T-cell (primary cell): ENCODE measurements at regions not wholly inside any gene's neighbourhood (a gene's known extent, or its start where the extent isn't known, plus 50 kb on each side); places are given as distances from the start of the nearest gene placed in this dataset.

ENCODE experiments used
- ATAC-seq, 4 experiments: fragments of 200-7000 bp in 3 of 4; fragments of 150-1000 bp in 1 of 4; cut with Tn5 transposase; replicated peaks in 1 of 4; 1 replicate in 3 of 4; 2 replicates in 1 of 4; pipeline ENCODE4 v1.10.0; 2021; ENCODE audit warnings: moderate library complexity in 3 of 4, mild to moderate bottlenecking in 2 of 4, moderate number of reproducible peaks in 1 of 4
- CTCF ChIA-PET, 2 donors: fragments of 300-600 bp; sonication (Branson Sonifier 250); formaldehyde crosslinking; loops; one replicate each; lab custom pipeline; 2022; ENCODE audit warnings: antibody characterized with exemption in 2 of 2; lab: Charles Lee
- POLR2A ChIA-PET, 2 donors: fragments of 300-600 bp; sonication (Branson Sonifier 250); formaldehyde crosslinking; loops; one replicate each; lab custom pipeline; 2022; ENCODE audit warnings: antibody characterized with exemption in 2 of 2; lab: Charles Lee
- DNase-seq, 35 experiments: peaks; one replicate each; pipeline versions ENCODE4 v3.0.0 to v3.0.0-alpha.2; 2013 to 2023
- H3K27ac ChIP-seq: one replicate; pipeline ENCODE4 v1.5.1; 2013; ENCODE audit warnings: low read length
- H3K27me3 ChIP-seq, 2 experiments: replicated peaks in 1 of 2; 1 replicate in 1 of 2; 2 replicates in 1 of 2; pipeline versions ENCODE4 v1.6.1 to v1.7.0; 2013; ENCODE audit warnings: low read length in 1 of 2, mixed read lengths in 1 of 2; ENCODE audit not compliant: control insufficient read depth in 2 of 2, insufficient read depth in 2 of 2; ENCODE audit errors: extremely low read depth in 1 of 2
- H3K36me3 ChIP-seq, 2 donors: 1 replicate in 1 of 2; 2 replicates in 1 of 2; pipeline versions ENCODE4 v1.6.1 to v1.7.0; 2013; ENCODE audit warnings: low read length in 1 of 2; ENCODE audit not compliant: control insufficient read depth in 2 of 2, insufficient read depth in 1 of 2; ENCODE audit errors: extremely low read depth in 1 of 2
- H3K4me1 ChIP-seq, 2 experiments: 1 replicate in 1 of 2; 2 replicates in 1 of 2; pipeline versions ENCODE4 v1.6.1 to v1.7.0; 2013; ENCODE audit warnings: low read length in 2 of 2, mixed read lengths in 1 of 2; ENCODE audit not compliant: insufficient read depth in 2 of 2, control insufficient read depth in 1 of 2; ENCODE audit errors: extremely low read depth in 1 of 2
- H3K4me3 ChIP-seq, 2 donors: 1 replicate in 1 of 2; 2 replicates in 1 of 2; pipeline versions ENCODE4 v1.5.1 to v1.7.0; 2013; ENCODE audit warnings: mild to moderate bottlenecking in 2 of 2, low read length in 1 of 2, moderate library complexity in 1 of 2; ENCODE audit not compliant: control insufficient read depth in 1 of 2; ENCODE audit errors: extremely low read depth in 1 of 2
- H3K9me3 ChIP-seq: 2 replicates; pipeline ENCODE4 v1.7.0; 2013
- H3K27ac Mint-ChIP-seq, 2 donors: one replicate each; pipeline ENCODE4 v1.8.0; 2020 to 2021; ENCODE audit warnings: mild to moderate bottlenecking in 2 of 2, mixed read lengths in 2 of 2
- H3K27me3 Mint-ChIP-seq, 2 donors: one replicate each; pipeline ENCODE4 v1.8.0; 2021 to 2022; ENCODE audit warnings: mixed read lengths in 2 of 2
- H3K36me3 Mint-ChIP-seq: one replicate; pipeline ENCODE4 v1.8.0; 2021; ENCODE audit warnings: mixed read lengths
- H3K4me1 Mint-ChIP-seq, 3 donors: one replicate each; pipeline ENCODE4 v1.8.0; 2020 to 2022; ENCODE audit warnings: mixed read lengths in 3 of 3, mild to moderate bottlenecking in 1 of 3
- H3K4me3 Mint-ChIP-seq, 3 donors: one replicate each; pipeline ENCODE4 v1.8.0; 2020 to 2022; ENCODE audit warnings: mild to moderate bottlenecking in 3 of 3, mixed read lengths in 3 of 3, moderate library complexity in 3 of 3
- H3K9me3 Mint-ChIP-seq, 3 donors: one replicate each; pipeline ENCODE4 v1.8.0; 2020 to 2022; ENCODE audit warnings: mixed read lengths in 3 of 3
- WGBS: methylation state at CpG from one replicate; pipeline ENCODE4 v1.1.5; 2013; ENCODE audit warnings: missing lambda C conversion rate; ENCODE audit not compliant: insufficient coverage; 5-methylcytosine and 5-hydroxymethylcytosine counted together

- POLR2A ChIA-PET, result no interaction called here
- H3K36me3 Mint-ChIP-seq, result no peaks in the 10 kb centered on the region
- no peak overlapping the region for H3K27ac Mint-ChIP-seq
- Histone ChIP-seq H3K4me3 (no peak overlapping the region), H3K9me3 (no peaks in the 10 kb centered on the region), H3K27me3 (peaks cover 0 to 3% of the 10 kb centered on the region in 2 experiments), H3K27ac (no peak overlapping the region), H3K36me3 (no peaks in the 10 kb centered on the region), H3K4me1 (no peaks in the 10 kb centered on the region)
- peaks cover 0 to 9% of the 10 kb centered on the region in 2 donors for H3K27me3 Mint-ChIP-seq
- H3K4me3 Mint-ChIP-seq, result no peak overlapping the region
- CTCF ChIA-PET, result no interaction called here
- WGBS, result 85% methylated on average over 2 of the region's 6 CpGs
- ATAC-seq, result no peak
- H3K4me1 Mint-ChIP-seq, result no peaks in the 10 kb centered on the region
- H3K9me3 Mint-ChIP-seq, result peaks cover 0 to 11% (median 6%) of the 10 kb centered on the region in 3 donors
- no peak for DNase-seq
Measured at GRCh38 chr19:31658993-31659896, 310.0 kb upstream of the TSHZ3 start.

GRCh38 chr19:31659897-31660210 is 310.6 kb upstream of the TSHZ3 start:
- H3K4me3 ChIP-seq, result no peak overlapping the region
- ChIA-PET CTCF (no interaction called here), POLR2A (no interaction called here)
- no peak overlapping the region for H3K27ac ChIP-seq
- Mint-ChIP-seq H3K27ac (no peak overlapping the region), H3K4me3 (no peak overlapping the region), H3K36me3 (no peaks in the 10 kb centered on the region), H3K9me3 (peaks cover 0 to 8% (median 2%) of the 10 kb centered on the region in 3 donors), H3K4me1 (no peaks in the 10 kb centered on the region), H3K27me3 (peaks cover 0 to 9% of the 10 kb centered on the region in 2 donors)
- H3K9me3 ChIP-seq, result no peaks in the 10 kb centered on the region
- H3K4me1 ChIP-seq, result no peaks in the 10 kb centered on the region
- ATAC-seq, result no peak
- H3K36me3 ChIP-seq, result no peaks in the 10 kb centered on the region
- no CpG with 5 or more reads among the region's 4 CpGs for WGBS
- H3K27me3 ChIP-seq, result peaks cover 0 to 3% of the 10 kb centered on the region in 2 experiments
- no peak for DNase-seq

GRCh38 chr19:31664096-31664495 is 314.9 kb upstream of the TSHZ3 start:
- Histone ChIP-seq H3K27me3 (peaks cover 0 to 6% of the 10 kb centered on the region in 2 experiments), H3K36me3 (no peaks in the 10 kb centered on the region), H3K9me3 (no peaks in the 10 kb centered on the region), H3K27ac (no peak overlapping the region), H3K4me1 (no peaks in the 10 kb centered on the region), H3K4me3 (no peak overlapping the region)
- Mint-ChIP-seq H3K27me3 (no peaks in the 10 kb centered on the region), H3K4me3 (no peak overlapping the region), H3K4me1 (no peaks in the 10 kb centered on the region), H3K9me3 (peaks cover 0 to 4% (median 0%) of the 10 kb centered on the region in 3 donors), H3K27ac (no peak overlapping the region), H3K36me3 (no peaks in the 10 kb centered on the region)
- ChIA-PET CTCF (no interaction called here), POLR2A (no interaction called here)
- ATAC-seq (no peak), DNase-seq (no peak)
- 100% methylated on average over 1 of the region's 7 CpGs for WGBS

GRCh38 chr19:31664997-31665396 is 315.8 kb upstream of the TSHZ3 start:
- Mint-ChIP-seq H3K4me1 (no peaks in the 10 kb centered on the region), H3K4me3 (no peak overlapping the region), H3K36me3 (no peaks in the 10 kb centered on the region), H3K9me3 (peaks cover 0 to 4% (median 0%) of the 10 kb centered on the region in 3 donors), H3K27ac (no peak overlapping the region), H3K27me3 (no peaks in the 10 kb centered on the region)
- no peak for DNase-seq
- H3K9me3 ChIP-seq, result no peaks in the 10 kb centered on the region
- CTCF ChIA-PET, result no interaction called here
- 81% methylated on average over 4 of the region's 6 CpGs for WGBS
- no peaks in the 10 kb centered on the region for H3K4me1 ChIP-seq
- H3K27ac ChIP-seq, result no peak overlapping the region
- H3K36me3 ChIP-seq, result no peaks in the 10 kb centered on the region
- ATAC-seq, result no peak
- peaks cover 0 to 3% of the 10 kb centered on the region in 2 experiments for H3K27me3 ChIP-seq
- POLR2A ChIA-PET, result no interaction called here
- no peak overlapping the region for H3K4me3 ChIP-seq

GRCh38 chr19:31666126-31666525 is 316.9 kb upstream of the TSHZ3 start:
- H3K9me3 Mint-ChIP-seq, result peaks cover 0 to 4% (median 0%) of the 10 kb centered on the region in 3 donors
- POLR2A ChIA-PET, result no interaction called here
- DNase-seq, result no peak
- H3K36me3 Mint-ChIP-seq, result no peaks in the 10 kb centered on the region
- no peaks in the 10 kb centered on the region for H3K4me1 ChIP-seq
- H3K4me3 ChIP-seq, result no peak overlapping the region
- WGBS, result 40% methylated on average over 1 of the region's 3 CpGs
- H3K4me1 Mint-ChIP-seq, result no peaks in the 10 kb centered on the region
- no peak for ATAC-seq
- no peaks in the 10 kb centered on the region for H3K9me3 ChIP-seq
- H3K27me3 Mint-ChIP-seq, result no peaks in the 10 kb centered on the region
- H3K36me3 ChIP-seq, result no peaks in the 10 kb centered on the region
- no peak overlapping the region for H3K27ac ChIP-seq
- CTCF ChIA-PET, result no interaction called here
- no peak overlapping the region for H3K4me3 Mint-ChIP-seq
- no peak overlapping the region for H3K27ac Mint-ChIP-seq
- H3K27me3 ChIP-seq, result peaks cover 0 to 6% of the 10 kb centered on the region in 2 experiments

GRCh38 chr19:31667106-31667505 is 317.9 kb upstream of the TSHZ3 start:
- CTCF ChIA-PET, result no interaction called here
- peaks cover 0 to 4% of the 10 kb centered on the region in 2 donors for H3K27me3 Mint-ChIP-seq
- Histone ChIP-seq H3K36me3 (no peaks in the 10 kb centered on the region), H3K27ac (no peak overlapping the region), H3K4me1 (no peaks in the 10 kb centered on the region), H3K4me3 (no peak overlapping the region), H3K9me3 (no peaks in the 10 kb centered on the region), H3K27me3 (peaks cover 0 to 12% of the 10 kb centered on the region in 2 experiments)
- no peak overlapping the region for H3K4me3 Mint-ChIP-seq
- H3K9me3 Mint-ChIP-seq, result no peaks in the 10 kb centered on the region
- POLR2A ChIA-PET, result no interaction called here
- no peak overlapping the region for H3K27ac Mint-ChIP-seq
- no peak for ATAC-seq
- DNase-seq, result no peak
- no peaks in the 10 kb centered on the region for H3K36me3 Mint-ChIP-seq
- no peaks in the 10 kb centered on the region for H3K4me1 Mint-ChIP-seq
- WGBS, result 73% methylated on average over 4 of the region's 4 CpGs
